GM19372 (cell line): ENCODE measurements at regions not wholly inside any gene's neighbourhood (a gene's known extent, or its start where the extent isn't known, plus 50 kb on each side); places are given as distances from the start of the nearest gene placed in this dataset.
"Not testable (repeated sequence)": the region's sequence is repeated elsewhere in the genome, so short reads cannot be mapped to it uniquely, and the experiment has no call there.

Experiments
- ATAC-seq: cut with Tn5 transposase; IDR thresholded peaks from one replicate; pipeline ENCODE4 v1.9.1; 2021; ENCODE audit warnings: mild to moderate bottlenecking, low read depth, moderate library complexity; ENCODE audit not compliant: unreplicated experiment

- ATAC-seq = no peak
These were observed 1055.4 kb downstream of the TBL1XR1 start for GRCh38 chr3:176141837-176142236.

- ATAC-seq = no peak
These were observed 1076.8 kb downstream of the TBL1XR1 start for GRCh38 chr3:176120507-176120906.

GRCh38 chr3:176119826-176120225, 1077.5 kb downstream of the TBL1XR1 start:
- ATAC-seq = no peak

- no peak for ATAC-seq
These were observed 1090.9 kb downstream of the TBL1XR1 start for GRCh38 chr3:176106380-176106779.

GRCh38 chr3:176097027-176097426, 1100.3 kb downstream of the TBL1XR1 start:
- ATAC-seq = no peak

GRCh38 chr3:176093892-176094291, 1103.4 kb downstream of the TBL1XR1 start:
- not testable (repeated sequence) for ATAC-seq

- no peak for ATAC-seq
These were observed 1106.6 kb downstream of the TBL1XR1 start for GRCh38 chr3:176090727-176091126.

GRCh38 chr3:176088962-176089383, 1108.3 kb downstream of the TBL1XR1 start:
- ATAC-seq = no peak

GRCh38 chr3:176087066-176087697, 1110.1 kb downstream of the TBL1XR1 start:
- no peak for ATAC-seq

- no peak for ATAC-seq
These were observed 1117.5 kb downstream of the TBL1XR1 start for GRCh38 chr3:176079785-176080184.

GRCh38 chr3:176078906-176079305, 1118.4 kb downstream of the TBL1XR1 start:
- ATAC-seq = no peak

GRCh38 chr3:176075491-176075890, 1121.8 kb downstream of the TBL1XR1 start:
- no peak for ATAC-seq

GRCh38 chr3:176075046-176075445, 1122.2 kb downstream of the TBL1XR1 start:
- no peak for ATAC-seq

GRCh38 chr3:176074096-176074495, 1123.2 kb downstream of the TBL1XR1 start:
- ATAC-seq = no peak

- no peak for ATAC-seq
These were observed 1125.3 kb downstream of the TBL1XR1 start for GRCh38 chr3:176071943-176072342.

- no peak for ATAC-seq
These were observed 1128.5 kb downstream of the TBL1XR1 start for GRCh38 chr3:176068750-176069149.

- ATAC-seq = no peak
These were observed 1138.4 kb downstream of the TBL1XR1 start for GRCh38 chr3:176058856-176059255.

GRCh38 chr3:176055836-176056235, 1141.4 kb downstream of the TBL1XR1 start:
- ATAC-seq = no peak

GRCh38 chr3:176051766-176052165, 1145.5 kb downstream of the TBL1XR1 start:
- no peak for ATAC-seq

- ATAC-seq = no peak
These were observed 1150.6 kb downstream of the TBL1XR1 start for GRCh38 chr3:176046703-176047102.

- no peak for ATAC-seq
These were observed 1155.5 kb downstream of the TBL1XR1 start for GRCh38 chr3:176041812-176042211.

GRCh38 chr3:176041185-176041584, 1156.1 kb downstream of the TBL1XR1 start:
- no peak for ATAC-seq

- ATAC-seq = no peak
These were observed 1159.6 kb downstream of the TBL1XR1 start for GRCh38 chr3:176037636-176038035.
